OCI-LY3 (cell line): ENCODE measurements at regions not wholly inside any gene's neighbourhood (a gene's known extent, or its start where the extent isn't known, plus 50 kb on each side); places are given as distances from the start of the nearest gene placed in this dataset.

Source experiments
- H2AFZ ChIP-seq: fragments of 200-600, 300-600 bp; shearing (Covaris generic); 2 replicates; pipeline ENCODE4 v1.6.0; 2014; ENCODE audit warnings: antibody characterized with exemption, low read depth, low read length
- H3K27ac ChIP-seq: fragments of 200-600, 300-600 bp; sonication (generic); 2 replicates; pipeline ENCODE4 v1.5.1; 2014; ENCODE audit warnings: mild to moderate bottlenecking, low read length, moderate library complexity, mixed read lengths
- H3K27me3 ChIP-seq: fragments of 200-600, 300-600 bp; sonication (generic); 2 replicates; pipeline ENCODE4 v1.6.1; 2014; ENCODE audit warnings: low read depth, low read length, mixed read lengths
- H3K36me3 ChIP-seq: fragments of 200-600, 300-600 bp; sonication (generic); replicated peaks from 2 replicates; pipeline ENCODE3; 2014; ENCODE audit warnings: low read depth, low read length, mixed read lengths
- H3K4me1 ChIP-seq: fragments of 300-600, 200-600 bp; sonication (generic); 2 replicates; pipeline ENCODE4 v1.6.1; 2014; ENCODE audit warnings: low read length, mixed read lengths
- H3K4me2 ChIP-seq: fragments of 200-600, 300-600 bp; sonication (generic); 2 replicates; pipeline ENCODE4 v1.6.1; 2014; ENCODE audit warnings: low read length, mixed read lengths
- H3K4me3 ChIP-seq: fragments of 300-600, 200-600 bp; sonication (generic); 2 replicates; pipeline ENCODE4 v1.5.1; 2014; ENCODE audit warnings: antibody characterized with exemption, mild to moderate bottlenecking, low read length, moderate library complexity
- H3K79me2 ChIP-seq: fragments of 300-600, 200-600 bp; shearing (Covaris generic); 2 replicates; pipeline ENCODE4 v1.6.1; 2014; ENCODE audit warnings: mild to moderate bottlenecking, low read length, mixed read lengths
- H3K9ac ChIP-seq: fragments of 300-600, 200-600 bp; shearing (Covaris generic); 2 replicates; pipeline ENCODE4 v1.6.0; 2014; ENCODE audit warnings: mild to moderate bottlenecking, low read length, moderate library complexity
- H3K9me3 ChIP-seq: fragments of 200-600, 300-600 bp; shearing (Covaris generic); 2 replicates; pipeline ENCODE4 v1.6.1; 2014; ENCODE audit warnings: low read length, mixed read lengths; ENCODE audit not compliant: insufficient read depth
- H4K20me1 ChIP-seq: fragments of 200-600, 300-600 bp; sonication (generic); 2 replicates; pipeline ENCODE4 v1.6.1; 2016; ENCODE audit warnings: low read length, mixed read lengths; ENCODE audit not compliant: insufficient read depth
- CTCF ChIP-seq: fragments of 200-600, 300-600 bp; sonication (generic); IDR thresholded peaks from 2 replicates; pipeline ENCODE4 v1.5.1; 2014; ENCODE audit warnings: antibody characterized with exemption, low read length, low read depth
- EZH2phosphoT487 ChIP-seq: fragments of 200-600 bp; shearing (Covaris generic); IDR thresholded peaks from 2 replicates; pipeline ENCODE4 v1.6.1; 2018; ENCODE audit warnings: antibody characterized with exemption, mixed run types, low read depth

GRCh38 chr2:176648700-176649297, 379.6 kb downstream of the MTX2 start:
- Histone ChIP-seq H3K27ac (no peak overlapping the region), H4K20me1 (no peaks in the 10 kb centered on the region), H3K79me2 (no peaks in the 10 kb centered on the region), H2AFZ (no peak overlapping the region), H3K9me3 (no peaks in the 10 kb centered on the region), H3K4me1 (peaks cover 18% of the 10 kb centered on the region), H3K27me3 (peaks cover 21% of the 10 kb centered on the region), H3K4me2 (no peak overlapping the region), H3K4me3 (no peak overlapping the region), H3K9ac (no peak overlapping the region), H3K36me3 (no peaks in the 10 kb centered on the region)
- TF ChIP-seq EZH2phosphoT487 (no peak), CTCF (no peak)

DNA sequence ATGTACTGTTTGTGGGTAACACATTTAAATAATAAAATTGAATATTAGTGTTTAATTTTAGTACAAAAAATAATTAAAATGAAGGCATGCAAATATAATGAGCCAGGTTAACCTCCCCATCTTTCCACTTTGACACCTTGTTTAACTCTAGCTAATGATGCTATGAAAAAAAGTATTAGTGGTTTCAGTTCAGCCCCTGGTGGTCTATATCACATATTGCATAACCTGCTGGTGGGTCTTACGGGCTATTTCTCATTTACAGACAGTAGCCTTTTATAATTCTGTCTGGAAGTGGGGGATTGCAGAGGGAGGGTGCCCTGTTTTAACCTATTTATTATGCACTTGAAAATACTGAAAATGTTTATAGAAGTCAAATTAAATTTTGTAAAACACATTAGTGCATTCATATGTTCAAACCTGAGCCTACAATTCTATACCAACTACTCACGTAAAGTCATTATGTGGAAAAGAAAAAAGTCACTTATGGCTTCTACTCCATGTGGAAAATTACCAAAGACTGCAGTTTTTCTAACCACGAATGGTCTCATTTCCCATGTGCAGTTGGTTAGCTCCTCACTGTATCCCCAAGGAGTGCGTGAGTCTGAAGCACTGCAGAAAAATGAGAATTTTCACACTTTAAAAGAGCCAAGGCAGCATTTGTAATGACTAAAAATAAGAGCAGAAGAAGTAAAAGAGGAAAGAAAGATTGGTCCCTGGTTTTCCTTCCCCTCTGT, 381.0 kb downstream of the MTX2 start:
- Histone ChIP-seq H2AFZ (peak overlapping the region; percentile 89), H3K9ac (peak overlapping the region; percentile 55), H3K27ac (peak overlapping the region; percentile 40), H3K4me1 (peaks cover 22% of the 10 kb centered on the region), H3K4me3 (peak overlapping the region; percentile 78), H4K20me1 (no peaks in the 10 kb centered on the region), H3K36me3 (no peaks in the 10 kb centered on the region), H3K9me3 (no peaks in the 10 kb centered on the region), H3K27me3 (peaks cover 8% of the 10 kb centered on the region; the same call in 1 of the 2 replicates), H3K4me2 (peak overlapping the region; percentile 75), H3K79me2 (no peaks in the 10 kb centered on the region)
- TF ChIP-seq CTCF (peak; percentile 38), EZH2phosphoT487 (no peak)

- Histone ChIP-seq H2AFZ (peak overlapping the region; percentile 89), H3K4me3 (peak overlapping the region; percentile 78), H3K4me2 (peak overlapping the region; percentile 75), H3K27me3 (peaks cover 1% of the 10 kb centered on the region; the same call in 1 of the 2 replicates), H3K27ac (peak overlapping the region; percentile 40), H3K79me2 (no peaks in the 10 kb centered on the region), H3K36me3 (no peaks in the 10 kb centered on the region), H3K9ac (peak overlapping the region; percentile 55), H3K9me3 (no peaks in the 10 kb centered on the region), H4K20me1 (no peaks in the 10 kb centered on the region), H3K4me1 (peaks cover 22% of the 10 kb centered on the region)
- TF ChIP-seq CTCF (no peak), EZH2phosphoT487 (no peak)
These were observed 381.8 kb downstream of the MTX2 start for GRCh38 chr2:176650838-176651555.
